ENCODE measurements at regions not wholly inside any gene's neighbourhood (a gene's known extent, or its start where the extent isn't known, plus 50 kb on each side); places are given as distances from the start of the nearest gene placed in this dataset.

DNA sequence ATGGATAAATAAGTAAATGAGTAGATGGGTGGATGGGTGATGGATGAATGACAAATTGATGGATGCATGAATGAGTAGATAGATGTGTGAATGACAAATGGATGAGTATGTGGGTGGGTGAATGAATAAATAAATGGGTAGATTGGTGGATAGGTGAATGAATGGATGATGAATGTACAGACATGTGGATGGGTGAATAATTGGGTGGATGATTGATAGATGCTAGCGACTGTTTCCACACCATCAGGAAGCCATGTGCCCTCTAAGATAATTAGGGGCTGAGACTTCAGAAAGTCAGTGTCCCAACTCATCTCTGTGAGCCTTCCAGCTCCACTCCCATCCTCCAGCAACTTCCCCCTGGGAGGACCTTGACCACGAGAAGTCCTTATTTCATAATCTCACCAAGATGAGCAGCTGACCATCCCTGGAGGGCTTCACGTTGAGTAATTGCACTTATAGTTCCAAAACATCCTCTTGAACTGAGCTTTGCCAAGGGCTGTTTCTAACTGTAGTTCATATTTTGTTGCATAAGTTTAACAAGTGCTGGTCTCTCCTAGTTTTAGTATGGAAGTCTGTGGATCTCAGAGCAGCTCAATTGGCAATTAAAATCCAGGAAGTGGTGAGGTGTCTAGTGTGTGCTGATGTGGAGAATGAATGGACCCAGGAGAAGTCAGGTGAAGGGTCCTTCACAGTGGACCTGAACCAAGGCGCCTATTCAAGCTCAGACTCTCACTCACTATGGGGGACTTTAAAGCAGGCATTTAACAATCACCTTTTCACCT is 295.7 kb downstream of the ADGRD1 start:
- DNase-seq (ENCODE audit: extremely low spot score) = no peak
- POLR2A ChIA-PET = no interaction called here
- CTCF ChIA-PET = no interaction called here
- TF ChIP-seq, protein P1, sequence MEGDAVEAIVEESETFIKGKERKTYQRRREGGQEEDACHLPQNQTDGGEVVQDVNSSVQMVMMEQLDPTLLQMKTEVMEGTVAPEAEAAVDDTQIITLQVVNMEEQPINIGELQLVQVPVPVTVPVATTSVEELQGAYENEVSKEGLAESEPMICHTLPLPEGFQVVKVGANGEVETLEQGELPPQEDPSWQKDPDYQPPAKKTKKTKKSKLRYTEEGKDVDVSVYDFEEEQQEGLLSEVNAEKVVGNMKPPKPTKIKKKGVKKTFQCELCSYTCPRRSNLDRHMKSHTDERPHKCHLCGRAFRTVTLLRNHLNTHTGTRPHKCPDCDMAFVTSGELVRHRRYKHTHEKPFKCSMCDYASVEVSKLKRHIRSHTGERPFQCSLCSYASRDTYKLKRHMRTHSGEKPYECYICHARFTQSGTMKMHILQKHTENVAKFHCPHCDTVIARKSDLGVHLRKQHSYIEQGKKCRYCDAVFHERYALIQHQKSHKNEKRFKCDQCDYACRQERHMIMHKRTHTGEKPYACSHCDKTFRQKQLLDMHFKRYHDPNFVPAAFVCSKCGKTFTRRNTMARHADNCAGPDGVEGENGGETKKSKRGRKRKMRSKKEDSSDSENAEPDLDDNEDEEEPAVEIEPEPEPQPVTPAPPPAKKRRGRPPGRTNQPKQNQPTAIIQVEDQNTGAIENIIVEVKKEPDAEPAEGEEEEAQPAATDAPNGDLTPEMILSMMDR (IDR thresholded peaks at IDR 0.05; ENCODE audit: control extremely low read depth, extremely low read depth, low read depth, missing control alignments) = no peak

GRCh38 chr12:131250028-131250950 is 296.6 kb downstream of the ADGRD1 start:
- DNase-seq (ENCODE audit: extremely low spot score) = no peak
- POLR2A ChIA-PET = no interaction called here
- CTCF ChIA-PET = interaction anchor here (1.3 kb wide), 1 partner anchor 17 kb away, joined by 3 read pairs; no protein-coding TSS in a partner anchor
- TF ChIP-seq, protein P1 (IDR thresholded peaks at IDR 0.05; ENCODE audit: control extremely low read depth, extremely low read depth, low read depth, missing control alignments) = no peak

DNA sequence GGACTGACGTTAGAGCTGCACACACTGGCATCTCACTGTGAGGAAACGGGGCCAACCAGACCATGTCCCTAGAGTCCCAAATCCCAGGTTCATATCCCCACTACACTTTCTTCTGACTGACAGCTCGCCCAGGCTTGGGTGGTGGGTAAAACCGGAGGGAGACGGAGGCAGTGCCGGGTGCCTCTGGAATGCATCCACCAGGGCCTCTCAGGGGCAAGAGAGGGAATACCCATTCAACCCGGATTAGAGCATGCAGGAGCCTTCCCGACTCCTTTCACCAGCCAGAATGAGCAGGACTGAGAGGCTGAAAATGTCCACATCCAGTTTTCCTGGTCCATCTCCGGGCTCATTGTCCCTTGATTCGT is 297.2 kb downstream of the ADGRD1 start:
- CTCF ChIA-PET = interaction anchor here (1.3 kb wide), 1 partner anchor 17 kb away, joined by 3 read pairs; no protein-coding TSS in a partner anchor
- no peak for DNase-seq (ENCODE audit: extremely low spot score)
- TF ChIP-seq, protein P1 (IDR thresholded peaks at IDR 0.05; ENCODE audit: control extremely low read depth, extremely low read depth, low read depth, missing control alignments) = no peak
- POLR2A ChIA-PET = no interaction called here

DNA sequence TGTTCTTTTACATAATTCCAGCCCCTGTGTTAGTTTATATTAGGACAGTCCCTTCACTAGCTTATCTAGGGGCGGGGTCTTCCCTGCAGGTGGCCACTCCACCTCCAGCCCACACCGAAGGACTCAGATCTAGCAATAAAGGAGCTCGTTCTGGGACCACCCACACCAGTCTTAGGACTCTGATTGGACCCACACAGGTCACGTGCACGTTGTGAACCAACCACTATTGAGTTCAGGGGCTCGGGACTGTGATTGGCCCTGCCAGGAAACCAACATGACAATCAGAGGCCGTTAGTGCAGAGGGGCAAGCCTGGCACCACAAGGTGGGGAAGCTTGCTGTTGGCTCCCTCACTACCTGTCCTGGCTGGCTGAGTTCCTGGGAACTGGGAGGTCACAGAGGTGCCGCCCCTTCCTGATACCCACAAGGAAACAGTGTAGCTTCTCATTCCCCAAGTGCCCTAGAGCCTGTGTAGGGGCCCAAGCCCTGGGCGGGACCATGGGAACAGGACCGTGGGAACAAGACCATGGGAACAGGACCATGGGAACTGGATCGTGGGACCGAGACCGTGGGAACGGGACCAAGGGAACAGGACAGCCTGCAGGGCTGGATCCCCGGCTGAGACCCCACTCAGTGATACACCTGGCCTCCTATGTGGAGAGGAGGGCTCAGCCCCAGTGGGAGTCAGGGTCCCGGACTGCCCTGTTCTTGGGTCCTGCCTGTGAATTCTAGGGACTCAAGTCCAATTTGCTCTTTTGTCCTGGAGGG is 297.8 kb downstream of the ADGRD1 start:
- TF ChIP-seq, protein P1 (IDR thresholded peaks at IDR 0.05; ENCODE audit: control extremely low read depth, extremely low read depth, low read depth, missing control alignments) = no peak
- DNase-seq (ENCODE audit: extremely low spot score) = no peak
- ChIA-PET POLR2A (no interaction called here), CTCF (interaction anchor here (0.8 to 1.3 kb wide), 2 partner anchors 16 to 119 kb away, joined by 3 read pairs; no protein-coding TSS in a partner anchor)

DNA sequence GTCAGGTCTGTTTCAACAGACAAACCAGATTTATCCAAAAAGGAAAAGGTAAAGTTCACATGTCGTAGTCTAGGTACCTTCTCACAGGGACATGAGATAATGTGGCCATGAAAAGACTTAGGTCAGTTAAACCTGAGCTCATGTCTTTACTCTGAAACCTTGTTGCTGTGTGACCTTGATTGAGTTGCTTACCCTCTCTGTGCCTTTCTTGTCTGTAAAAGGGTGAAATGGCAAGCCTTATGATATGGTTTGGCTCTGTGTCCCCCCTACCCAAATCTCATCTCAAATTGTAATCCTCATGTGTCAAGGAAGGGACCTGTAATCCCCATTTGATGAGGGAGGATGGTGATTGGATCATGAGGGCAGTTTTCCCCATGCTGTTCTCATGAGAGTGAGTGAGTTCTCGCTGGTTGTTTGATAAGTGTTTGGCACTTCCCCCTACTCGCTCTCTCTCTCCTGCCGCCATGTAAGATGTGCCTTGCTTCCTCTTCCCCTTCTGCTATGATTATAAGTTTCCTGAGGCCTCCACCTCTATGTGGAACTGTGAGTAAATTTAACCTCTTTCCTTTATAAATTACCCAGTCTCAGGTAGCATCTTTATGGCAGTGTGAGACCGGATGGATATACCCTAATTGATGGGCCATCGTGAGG is 299.8 kb downstream of the ADGRD1 start:
- POLR2A ChIA-PET = no interaction called here
- TF ChIP-seq, protein P1 (IDR thresholded peaks at IDR 0.05; ENCODE audit: control extremely low read depth, extremely low read depth, low read depth, missing control alignments) = no peak
- CTCF ChIA-PET = interaction anchor here (1.3 kb wide), 1 partner anchor 18 kb away, joined by 3 read pairs; no protein-coding TSS in a partner anchor
- no peak for DNase-seq (ENCODE audit: extremely low spot score)

Measured in GM10248 (cell line).